ENCODE measurements at regions not wholly inside any gene's neighbourhood (a gene's known extent, or its start where the extent isn't known, plus 50 kb on each side); places are given as distances from the start of the nearest gene placed in this dataset.

- H3K27ac ChIP-seq (ENCODE audit: low read depth) = peak overlapping the region; percentile 99
- no peaks in the 10 kb centered on the region for H3K27me3 ChIP-seq (ENCODE audit: insufficient read depth)
- no peak overlapping the region for H2AFZ ChIP-seq
- H3K4me3 ChIP-seq = peak overlapping the region; percentile 15
- Mint-ChIP-seq H3K4me3 (peak overlapping the region; percentile 45), H3K27me3 (ENCODE audit: insufficient read depth, low read depth, poor library complexity) (peaks cover 8% of the 10 kb centered on the region), H3K36me3 (ENCODE audit: low read depth) (no peaks in the 10 kb centered on the region), H3K4me1 (peaks cover 73% of the 10 kb centered on the region), H3K9me3 (no peaks in the 10 kb centered on the region; the same call in 2 of the 3 replicates), H3K27ac (peak overlapping the region; percentile 51)
- H3K4me1 ChIP-seq (ENCODE audit: insufficient read depth) = peaks cover 75% of the 10 kb centered on the region
- H3K79me2 ChIP-seq (replicated peaks; ENCODE audit: insufficient read depth) = peaks cover 1% of the 10 kb centered on the region
- peak; percentile 35 for ATAC-seq
- no peaks in the 10 kb centered on the region for H3K36me3 ChIP-seq (ENCODE audit: insufficient read depth)
- H3K4me2 ChIP-seq = peak overlapping the region; percentile 66
- peaks cover 20% of the 10 kb centered on the region for H3F3A ChIP-seq (replicated peaks; ENCODE audit: low read depth)
- no peaks in the 10 kb centered on the region for H3K9me2 ChIP-seq (ENCODE audit: insufficient read depth)
- no peaks in the 10 kb centered on the region for H4K20me1 ChIP-seq (replicated peaks; ENCODE audit: insufficient read depth)
- DNase-seq (ENCODE audit: low spot score) = no peak
- TF ChIP-seq NANOG (IDR thresholded peaks at IDR 0.05; ENCODE audit: borderline replicate concordance) = 0 out of 2 replicates have a peak, but pooled peaks have one; percentile 31
- no peak for TF ChIP-seq REST (IDR thresholded peaks at IDR 0.05; ENCODE audit: unreplicated experiment)
Measured at GRCh38 chr9:87405677-87406542, 91.8 kb upstream of the DAPK1 start.

- H3K9me3 Mint-ChIP-seq = no peaks in the 10 kb centered on the region; the same call in 2 of the 3 replicates
- H3K27me3 Mint-ChIP-seq (ENCODE audit: insufficient read depth, low read depth, poor library complexity) = peaks cover 12% of the 10 kb centered on the region
- Histone ChIP-seq H3F3A (replicated peaks; ENCODE audit: low read depth) (peaks cover 20% of the 10 kb centered on the region), H2AFZ (no peak overlapping the region), H3K4me2 (peak overlapping the region; percentile 66), H3K4me3 (peak overlapping the region; percentile 15), H3K27ac (ENCODE audit: low read depth) (peak overlapping the region; percentile 99), H3K36me3 (ENCODE audit: insufficient read depth) (no peaks in the 10 kb centered on the region), H3K79me2 (replicated peaks; ENCODE audit: insufficient read depth) (peaks cover 8% of the 10 kb centered on the region), H3K27me3 (ENCODE audit: insufficient read depth) (no peaks in the 10 kb centered on the region), H3K9me2 (ENCODE audit: insufficient read depth) (no peaks in the 10 kb centered on the region), H4K20me1 (replicated peaks; ENCODE audit: insufficient read depth) (no peaks in the 10 kb centered on the region), H3K4me1 (ENCODE audit: insufficient read depth) (peaks cover 69% of the 10 kb centered on the region)
- peak overlapping the region; percentile 45; the same call in 2 of the 3 replicates for H3K4me3 Mint-ChIP-seq
- TF ChIP-seq EZH2 (IDR thresholded peaks at IDR 0.05; ENCODE audit: low read depth, unreplicated experiment) = no peak
- TF ChIP-seq POLR2AphosphoS5 (IDR thresholded peaks at IDR 0.05; ENCODE audit: low read depth) = 0 out of 2 replicates have a peak, but pooled peaks have one; percentile 27
- DNase-seq (ENCODE audit: low spot score) (peak; percentile 65), ATAC-seq (peak; percentile 11)
- peaks cover 74% of the 10 kb centered on the region for H3K4me1 Mint-ChIP-seq
- H3K27ac Mint-ChIP-seq = peak overlapping the region; percentile 51
- no peaks in the 10 kb centered on the region for H3K36me3 Mint-ChIP-seq (ENCODE audit: low read depth)
Measured at GRCh38 chr9:87406543-87407166, 91.0 kb upstream of the DAPK1 start.
